NCI-H187 treated with DMSO at 0.1 percent for 48 hours (cell line): ENCODE measurements at regions not wholly inside any gene's neighbourhood (a gene's known extent, or its start where the extent isn't known, plus 50 kb on each side); places are given as distances from the start of the nearest gene placed in this dataset.
"Not testable (repeated sequence)": the region's sequence is repeated elsewhere in the genome, so short reads cannot be mapped to it uniquely, and the experiment has no call there.

Source experiments
- DNase-seq: peaks from one replicate; lab custom pipeline; 2025; lab: John Stamatoyannopoulos, UW

DNA sequence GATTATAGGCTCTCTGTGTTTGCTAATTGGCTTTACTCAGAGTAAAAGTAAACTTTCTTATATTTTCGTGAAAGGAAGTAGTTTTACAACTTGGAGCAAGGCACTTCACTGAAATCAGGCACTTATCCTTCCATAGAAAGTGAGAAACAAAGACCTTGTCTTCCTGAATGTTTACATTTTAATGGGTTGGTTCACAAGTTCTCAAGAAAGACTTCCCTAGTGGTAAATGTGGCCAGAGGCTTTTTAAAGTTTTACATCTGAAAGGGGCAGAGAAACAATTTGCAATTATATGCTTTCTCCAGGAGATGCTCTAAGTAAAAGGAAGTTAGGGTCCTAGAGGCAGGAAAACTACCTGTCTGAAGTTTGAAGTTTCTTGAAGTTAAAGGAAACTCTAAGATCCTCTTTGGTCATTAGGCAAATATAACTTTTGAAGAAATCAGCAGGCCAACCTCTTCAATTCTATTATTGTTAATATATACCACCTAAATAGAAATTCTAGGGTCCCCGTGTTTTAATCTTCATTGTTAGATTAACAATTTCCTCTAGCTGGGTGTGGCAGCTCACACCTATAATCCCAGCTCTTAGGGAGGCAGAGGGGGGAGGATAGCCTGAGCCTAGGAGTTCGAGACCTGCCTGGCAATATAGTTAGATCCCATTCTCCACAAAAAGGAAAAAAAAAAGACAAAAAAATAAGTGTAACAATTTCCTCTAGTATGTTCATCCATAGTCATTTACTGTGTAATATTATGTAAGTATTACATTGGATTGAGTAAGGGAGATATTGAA, 644.9 kb upstream of the FOXG1 start:
- DNase-seq: no peak

DNA sequence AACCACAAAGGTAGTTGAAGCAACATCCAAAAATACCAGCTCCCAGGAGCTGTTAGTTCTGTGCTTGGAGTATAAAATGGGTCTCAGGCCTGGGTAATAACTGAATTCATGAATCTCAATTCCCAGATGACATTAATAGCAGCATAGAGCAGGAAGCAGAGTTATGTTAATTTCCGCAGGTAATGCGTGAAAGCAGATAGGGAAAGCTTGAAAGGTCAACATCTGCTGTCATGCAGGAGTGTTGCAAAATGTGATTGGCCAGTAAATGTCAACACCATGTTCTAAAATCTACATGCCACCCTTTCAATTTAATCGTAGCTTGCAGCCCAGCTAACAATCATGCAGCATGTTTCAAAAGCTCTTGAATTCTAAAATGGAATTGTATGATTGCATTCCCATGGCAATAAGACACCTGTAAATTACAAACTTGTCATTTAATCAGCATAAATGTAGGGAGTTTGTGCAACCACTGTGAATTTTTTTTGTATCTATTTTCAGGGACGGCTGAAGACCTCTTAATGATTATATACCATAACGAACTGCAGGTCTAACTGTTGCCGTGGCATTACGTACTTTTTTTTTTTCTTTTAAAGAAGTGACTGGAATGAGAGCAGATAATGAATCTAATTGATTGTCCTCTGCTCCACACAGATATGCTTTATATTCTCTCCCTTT, 635.8 kb upstream of the FOXG1 start:
- peak; percentile 60 for DNase-seq

DNA sequence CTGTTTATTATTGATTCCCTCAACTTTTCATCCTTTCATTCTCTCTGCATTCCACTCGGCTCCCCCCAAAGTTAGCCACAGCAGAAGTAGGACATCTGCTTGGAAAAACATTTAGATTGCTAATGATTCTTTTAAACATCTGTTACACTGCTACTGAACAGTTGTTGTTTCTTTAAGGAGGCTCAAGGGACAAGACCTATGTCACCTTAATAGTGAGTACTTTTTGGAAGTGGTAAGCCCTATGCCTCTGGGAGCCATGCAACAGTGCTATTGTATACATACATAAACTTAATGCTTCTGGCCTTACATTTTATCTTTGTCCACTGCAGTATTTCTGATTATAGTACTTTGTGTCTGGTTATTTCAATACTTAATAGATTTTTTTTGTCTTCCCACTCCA, 628.2 kb upstream of the FOXG1 start:
- DNase-seq: no peak

DNA sequence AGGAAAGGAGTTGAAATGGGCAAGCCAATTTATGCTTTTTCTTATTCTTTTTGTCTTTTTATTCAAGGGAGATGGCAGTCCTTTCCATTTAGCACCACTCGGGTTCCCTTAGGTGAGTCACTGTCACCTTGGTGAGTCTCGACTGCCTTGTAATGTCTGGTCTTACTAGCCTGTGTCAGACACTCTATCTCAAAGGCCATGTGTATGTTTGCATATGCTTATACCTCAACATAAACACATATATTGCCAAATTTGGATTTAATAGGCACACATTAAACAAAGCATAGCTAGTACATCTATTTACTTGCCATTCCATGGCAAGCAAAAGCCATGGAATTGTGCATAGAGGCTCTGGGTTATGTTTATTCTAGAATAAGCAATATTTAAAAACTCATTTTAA, 624.9 kb upstream of the FOXG1 start:
- no peak for DNase-seq

DNA sequence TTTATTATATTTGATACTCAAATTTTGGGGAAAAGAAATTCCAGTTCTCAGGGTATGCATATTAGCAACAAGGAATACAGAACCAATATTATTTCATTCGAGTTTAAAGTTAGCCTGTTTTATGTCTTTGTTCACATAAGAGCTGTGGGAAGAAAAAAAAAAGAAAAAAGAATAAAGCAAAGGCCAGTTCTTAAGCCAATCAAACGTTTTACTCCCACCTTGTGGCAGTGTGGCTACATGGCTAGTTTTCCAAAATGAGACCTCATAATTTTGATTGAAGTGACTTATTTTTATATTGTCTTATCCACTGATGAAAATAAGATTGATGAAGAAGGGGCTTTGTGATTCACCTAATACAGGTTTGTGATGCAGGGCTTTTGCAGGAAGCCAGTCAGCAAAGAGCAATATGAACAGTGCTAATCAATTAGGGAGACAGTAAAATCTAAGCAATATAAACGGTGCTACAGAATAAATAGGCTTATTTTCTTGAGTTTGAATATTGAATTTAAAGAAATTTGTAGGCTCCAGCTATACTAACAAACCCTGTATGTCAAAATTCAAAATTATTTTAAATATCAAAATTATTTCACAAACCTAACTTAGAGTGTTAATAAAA, 624.1 kb upstream of the FOXG1 start:
- DNase-seq: peak; percentile 15

DNA sequence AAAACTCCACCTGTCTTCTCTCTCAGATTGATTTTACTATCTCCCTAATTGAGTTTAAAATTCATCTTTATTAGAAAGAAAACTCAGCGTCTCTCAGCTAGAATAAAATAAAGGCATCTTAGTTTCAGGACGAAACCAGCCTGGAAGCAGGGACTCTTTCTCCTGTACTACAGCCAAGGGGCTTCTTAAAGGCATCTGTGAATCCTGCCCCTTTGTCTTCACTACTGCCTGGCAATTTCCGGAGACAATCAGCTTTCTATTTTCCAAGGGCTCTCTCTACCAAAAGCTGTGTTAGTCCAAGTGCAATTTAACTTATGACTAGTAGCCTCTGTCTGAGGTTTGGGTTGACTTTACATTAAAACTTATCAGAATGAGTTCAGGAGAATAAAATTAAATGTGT, 623.3 kb upstream of the FOXG1 start:
- no peak for DNase-seq

DNA sequence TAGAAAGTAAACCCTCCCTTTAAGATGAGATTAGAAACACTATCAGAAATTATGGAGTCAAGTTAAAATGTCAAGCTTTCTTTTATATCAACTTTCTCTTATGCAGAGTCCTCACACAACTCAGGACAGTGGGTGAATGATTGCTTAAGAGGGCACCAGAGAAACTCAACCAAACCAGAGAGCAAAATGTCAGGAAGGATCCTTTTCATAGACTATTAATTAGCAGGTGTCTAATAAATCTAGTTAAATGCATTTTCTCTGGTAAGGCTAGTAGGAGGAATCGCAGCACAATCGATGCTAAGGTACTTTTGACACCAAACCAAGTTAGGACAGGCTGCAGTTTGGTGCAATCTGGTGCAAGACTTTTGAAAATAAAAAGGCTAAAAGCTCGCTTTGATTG, 614.7 kb upstream of the FOXG1 start:
- no peak for DNase-seq

DNA sequence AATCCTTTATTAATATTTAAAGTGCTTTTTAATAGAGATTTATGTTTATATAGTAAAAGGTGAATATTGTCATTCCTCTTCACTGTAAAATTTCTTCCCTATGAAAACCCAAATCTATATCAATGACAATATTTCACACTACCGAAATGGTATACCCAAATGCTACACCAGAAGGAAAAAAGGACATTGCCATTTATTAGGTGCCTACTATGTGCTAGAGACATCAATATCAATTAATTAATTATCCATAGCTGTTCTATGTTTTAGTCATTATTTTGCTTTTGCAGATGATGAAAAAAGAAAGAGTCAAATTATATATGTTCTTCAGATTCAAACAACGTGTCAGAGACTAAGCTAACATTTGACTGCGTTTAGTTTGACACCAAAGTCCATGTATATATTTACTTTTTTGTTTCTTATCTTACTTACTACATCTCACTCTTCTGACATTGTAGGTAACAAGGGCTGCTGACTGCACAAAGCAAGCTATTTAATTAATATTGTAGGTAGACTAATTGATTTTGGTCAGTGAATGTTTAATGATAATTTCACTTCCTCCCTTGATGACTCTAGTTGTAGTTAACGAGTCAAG, 614.0 kb upstream of the FOXG1 start:
- no peak for DNase-seq

DNA sequence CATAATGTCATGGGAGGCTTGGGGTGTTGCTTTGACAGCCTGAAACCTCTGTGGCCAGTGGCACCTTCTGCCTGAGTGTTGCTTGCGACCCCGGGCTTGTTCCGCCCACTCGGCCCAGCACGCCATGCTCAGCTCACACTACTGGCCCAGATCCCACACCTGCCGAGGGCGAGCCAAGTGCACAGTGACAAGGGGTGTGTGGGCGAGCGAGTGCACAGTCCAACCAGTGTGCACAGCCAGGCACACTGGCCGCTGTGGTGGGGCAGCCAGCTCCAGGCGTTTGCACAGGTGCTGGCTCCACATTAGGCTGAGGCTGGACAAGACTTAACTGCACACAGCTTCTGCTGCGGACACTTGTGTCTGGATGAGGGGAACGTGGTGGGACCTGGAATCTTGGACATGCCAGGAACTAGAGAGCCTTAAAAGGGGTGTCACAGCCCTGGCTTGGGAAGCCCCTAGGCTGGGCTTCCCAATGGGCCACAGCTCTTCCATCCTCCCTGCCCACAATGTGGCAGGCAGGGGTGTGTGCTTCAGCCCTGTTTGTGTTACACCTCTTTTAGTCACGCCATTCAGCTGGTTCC, 609.2 kb upstream of the FOXG1 start:
- no peak for DNase-seq

DNA sequence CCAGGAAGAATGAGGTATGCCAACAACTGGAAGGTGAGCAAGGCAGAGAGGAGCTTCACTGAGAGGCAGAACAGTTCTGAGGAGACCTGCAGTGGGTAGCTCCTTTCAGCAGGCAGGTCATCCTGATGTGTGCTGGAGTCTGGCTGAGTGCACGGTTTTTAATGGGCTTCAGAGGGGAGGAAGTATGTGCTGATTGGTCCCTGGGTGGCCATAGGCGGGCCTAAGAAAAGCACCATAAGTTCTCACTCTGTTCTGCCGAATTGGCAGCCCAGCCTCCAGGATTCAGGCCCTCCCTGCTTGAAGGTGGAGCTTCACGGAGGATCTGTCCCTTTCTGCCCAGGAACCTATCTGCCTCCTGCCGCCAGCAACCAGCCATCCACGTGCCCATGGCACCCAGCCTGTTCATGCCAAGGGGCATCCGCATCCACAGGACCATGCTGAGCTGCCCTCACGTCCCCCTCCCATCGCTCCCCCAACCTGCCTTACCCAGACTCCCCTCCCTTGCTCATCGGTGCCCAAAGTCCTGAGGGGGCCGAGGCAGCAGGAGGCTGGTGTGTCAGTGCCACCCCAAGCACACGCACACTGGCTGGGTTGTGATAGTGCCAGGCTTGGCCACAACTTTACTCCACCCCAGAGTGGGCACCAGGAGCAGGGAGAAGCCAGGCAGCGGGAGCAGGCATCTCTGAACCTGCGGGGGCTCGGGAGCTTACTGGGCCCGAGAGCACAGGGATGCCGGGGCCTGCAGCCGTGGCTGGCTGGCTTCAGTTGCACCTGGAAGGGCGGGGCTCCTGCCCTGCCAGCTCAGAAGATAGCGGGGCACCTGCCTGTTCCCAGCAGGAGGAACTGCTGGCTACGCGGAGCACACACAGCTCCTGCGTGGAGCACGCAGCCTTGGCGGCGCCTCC, 608.4 kb upstream of the FOXG1 start:
- DNase-seq: no peak

DNA sequence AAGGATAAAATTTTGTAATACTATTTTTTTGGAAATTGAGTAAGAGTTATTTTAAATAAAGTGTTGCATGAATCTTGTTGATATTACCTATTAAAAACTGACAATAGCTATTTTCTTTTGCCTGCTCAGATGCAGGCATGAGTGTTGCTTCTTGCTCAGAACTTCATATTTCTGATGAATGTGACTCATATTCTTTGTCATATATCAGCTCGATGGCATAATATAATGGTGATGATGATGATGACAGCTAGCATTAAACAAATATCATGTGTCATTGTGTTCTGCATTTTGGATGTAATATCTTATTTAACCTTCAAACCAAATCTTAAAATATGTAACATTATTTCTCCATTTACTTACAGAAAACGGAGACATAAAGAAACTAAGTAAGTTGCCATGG, 605.5 kb upstream of the FOXG1 start:
- DNase-seq: no peak

DNA sequence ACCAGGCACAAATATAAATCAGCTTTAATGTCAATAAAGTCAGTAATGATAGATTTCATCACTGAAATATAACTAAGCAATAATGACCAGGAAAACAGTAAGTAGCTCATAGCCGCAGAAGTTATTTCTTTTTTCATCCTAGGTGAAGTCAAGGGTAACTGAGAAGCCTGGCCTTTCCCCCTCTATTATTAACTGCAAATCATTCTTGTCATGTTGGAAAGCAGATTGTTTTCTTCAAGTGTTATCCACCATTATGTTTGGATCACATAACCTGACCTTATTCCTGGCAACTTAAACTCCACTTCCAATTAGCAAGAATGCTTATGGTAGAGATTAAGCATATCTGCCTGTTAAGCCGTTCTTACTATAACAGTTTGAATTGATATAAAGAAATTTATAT, 603.4 kb upstream of the FOXG1 start:
- DNase-seq: no peak

DNA sequence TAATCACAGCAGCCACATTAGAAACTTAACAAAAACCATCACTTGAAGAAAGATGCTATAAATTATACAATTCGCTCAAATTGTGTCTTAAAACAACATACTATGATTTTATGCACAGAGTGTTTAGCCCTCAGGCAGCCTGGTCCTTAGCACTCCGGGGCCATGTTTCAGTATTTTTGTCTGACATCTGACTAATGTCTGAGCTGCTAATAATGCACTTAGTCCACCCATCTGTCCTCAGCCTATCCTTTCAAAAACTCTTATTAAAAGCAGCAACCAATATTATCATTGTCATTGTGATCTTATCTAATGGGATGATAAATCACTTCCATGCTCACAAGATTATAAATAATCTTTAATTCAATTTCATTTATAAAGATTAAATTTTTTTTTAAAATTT, 602.7 kb upstream of the FOXG1 start:
- no peak for DNase-seq

DNA sequence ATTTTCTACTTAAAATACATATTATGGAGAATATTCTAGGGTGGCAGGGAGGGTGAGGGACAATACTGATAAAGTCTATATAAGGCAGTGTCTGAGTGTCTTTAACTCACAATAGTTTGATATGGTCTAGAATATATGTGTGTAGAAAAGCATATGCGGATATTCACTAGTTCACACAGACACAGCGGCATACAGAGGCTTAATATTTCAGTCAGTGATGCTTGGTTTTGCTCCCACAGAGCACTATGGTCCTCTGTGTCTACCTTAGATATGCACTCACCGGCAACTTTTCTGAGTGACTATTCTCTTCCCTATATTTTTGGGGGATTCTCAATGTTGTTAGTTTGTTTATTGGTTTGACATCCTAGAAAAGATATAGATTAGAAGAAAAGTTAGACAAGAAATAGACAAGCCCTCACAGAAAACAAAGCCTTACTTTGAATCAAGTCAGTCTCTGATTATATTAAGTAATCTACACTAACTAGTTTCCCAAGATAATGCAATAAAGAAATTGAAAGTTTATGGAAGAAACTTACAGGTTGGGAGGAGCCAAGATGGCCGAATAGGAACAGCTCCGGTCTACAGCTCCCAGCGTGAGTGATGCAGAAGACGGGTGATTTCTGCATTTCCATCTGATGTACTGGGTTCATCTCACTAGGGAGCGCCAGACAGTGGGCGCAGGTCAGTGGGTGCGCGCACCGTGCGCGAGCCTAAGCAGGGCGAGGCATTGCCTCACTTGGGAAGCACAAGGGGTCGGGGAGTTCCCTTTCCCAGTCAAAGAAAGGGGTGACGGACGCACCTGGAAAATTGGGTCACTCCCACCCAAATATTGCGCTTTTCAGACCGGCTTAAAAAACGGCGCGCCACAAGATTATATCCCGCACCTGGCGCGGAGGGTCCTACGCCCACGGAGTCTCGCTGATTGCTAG, 578.4 kb upstream of the FOXG1 start:
- not testable (repeated sequence) for DNase-seq

DNA sequence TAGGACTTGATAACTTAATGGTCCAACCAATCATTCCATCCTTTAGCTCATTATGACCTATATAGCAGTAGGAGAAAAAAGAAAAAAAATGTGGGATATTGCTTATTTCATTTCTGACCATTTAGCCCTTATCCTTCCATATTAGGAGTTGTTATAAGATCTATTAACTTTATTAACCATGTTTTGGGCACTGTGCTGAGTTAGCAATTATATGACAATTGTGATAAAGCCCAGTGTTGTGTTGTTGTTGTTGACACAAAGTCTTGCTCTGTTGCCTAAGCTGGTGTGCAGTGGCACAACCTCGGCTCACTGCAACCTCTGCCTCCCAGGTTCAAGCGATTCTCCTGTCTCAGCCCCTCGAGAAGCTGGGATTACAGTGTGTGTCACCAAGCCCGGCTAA, 569.7 kb upstream of the FOXG1 start:
- DNase-seq: no peak

DNA sequence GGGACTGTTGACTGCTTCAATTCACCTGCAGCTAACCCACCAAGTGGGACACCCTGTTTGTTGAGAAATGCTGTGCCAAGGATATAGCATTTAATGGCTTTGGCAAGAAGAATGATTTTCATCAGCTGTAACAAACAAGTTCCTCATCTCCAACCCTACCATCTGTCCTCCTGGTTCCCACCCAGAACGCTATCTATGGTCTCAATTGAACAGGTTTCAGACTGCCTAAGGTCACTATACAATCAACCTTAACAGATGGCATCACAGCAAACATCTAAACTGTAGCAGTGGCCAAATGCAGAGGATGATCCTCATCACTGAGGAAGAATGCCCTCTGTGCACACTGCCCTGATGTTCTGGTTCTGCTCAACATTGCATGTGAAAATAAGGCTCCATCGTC, 546.2 kb upstream of the FOXG1 start:
- no peak for DNase-seq

DNA sequence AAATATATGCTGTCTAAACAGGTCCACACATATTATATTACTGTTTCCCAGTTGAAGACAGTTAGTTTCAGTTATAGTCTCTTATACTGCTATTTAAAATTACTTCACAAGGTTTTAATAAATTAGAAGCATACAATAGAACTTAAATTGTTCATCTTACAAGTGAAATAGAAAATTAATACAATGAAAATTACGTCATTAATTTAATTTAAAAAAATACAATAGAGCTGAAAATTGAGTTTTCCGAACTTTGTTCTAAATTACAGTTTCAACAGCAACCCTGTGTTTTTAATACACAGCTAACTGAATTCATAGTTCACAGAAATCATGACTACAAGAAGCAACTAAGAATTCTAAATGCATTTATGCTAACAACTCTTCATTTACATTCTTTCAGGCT, 525.7 kb upstream of the FOXG1 start:
- no peak for DNase-seq

DNA sequence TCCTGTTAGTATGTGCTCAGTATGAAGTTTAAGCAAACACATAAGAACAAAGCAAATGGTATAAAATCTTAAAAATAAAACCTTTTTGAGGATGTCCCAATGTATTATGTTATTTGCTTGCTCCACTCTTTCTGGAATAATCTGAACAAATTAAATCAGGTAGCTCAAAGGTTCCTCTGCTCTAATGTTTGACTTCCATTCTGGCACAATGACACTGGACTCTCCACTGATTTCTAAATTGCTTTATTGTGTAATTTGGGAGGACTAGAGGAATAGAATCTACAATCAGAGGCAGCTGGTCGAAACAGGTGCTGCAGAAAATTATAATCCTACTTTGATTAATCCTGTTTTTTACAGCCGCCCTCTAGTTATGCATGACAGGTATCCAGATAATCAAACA, 523.7 kb upstream of the FOXG1 start:
- DNase-seq: no peak

DNA sequence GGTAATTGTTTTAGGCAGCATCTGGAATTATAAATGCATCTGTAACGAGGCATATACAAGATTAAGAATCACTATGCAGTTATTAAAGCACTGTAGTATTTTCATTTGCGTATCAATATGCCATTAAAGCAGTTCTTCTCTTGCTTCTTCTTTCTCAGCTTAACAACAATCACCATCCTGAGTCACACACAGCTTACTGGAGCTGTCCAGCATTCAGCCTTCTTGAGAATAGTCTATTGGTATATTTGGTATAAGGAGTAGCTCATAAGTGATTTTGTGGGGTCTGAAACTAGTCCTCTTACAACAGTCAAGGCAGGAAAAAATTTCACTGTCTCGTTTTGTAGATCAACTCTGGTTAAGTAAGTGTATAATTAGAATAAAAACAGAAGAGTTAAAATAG, 523.0 kb upstream of the FOXG1 start:
- DNase-seq: no peak

DNA sequence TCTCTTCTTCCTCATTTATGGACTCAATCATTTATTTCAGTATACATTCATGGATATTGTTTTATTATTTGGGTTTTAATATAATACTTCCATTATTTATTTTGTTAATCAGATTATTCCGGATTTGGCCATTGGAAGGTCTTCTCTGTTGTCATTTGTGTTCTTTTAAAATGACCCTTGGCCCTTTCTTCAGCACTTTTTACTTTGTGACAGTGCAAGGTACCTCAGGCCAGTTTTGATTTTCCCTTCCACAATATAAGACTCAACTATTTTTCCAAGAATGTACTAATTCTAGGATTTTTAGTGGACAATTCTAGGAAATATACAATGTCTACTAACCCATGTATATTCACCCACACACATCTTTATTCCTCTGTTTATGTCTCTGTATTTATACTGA, 521.4 kb upstream of the FOXG1 start:
- DNase-seq: no peak

DNA sequence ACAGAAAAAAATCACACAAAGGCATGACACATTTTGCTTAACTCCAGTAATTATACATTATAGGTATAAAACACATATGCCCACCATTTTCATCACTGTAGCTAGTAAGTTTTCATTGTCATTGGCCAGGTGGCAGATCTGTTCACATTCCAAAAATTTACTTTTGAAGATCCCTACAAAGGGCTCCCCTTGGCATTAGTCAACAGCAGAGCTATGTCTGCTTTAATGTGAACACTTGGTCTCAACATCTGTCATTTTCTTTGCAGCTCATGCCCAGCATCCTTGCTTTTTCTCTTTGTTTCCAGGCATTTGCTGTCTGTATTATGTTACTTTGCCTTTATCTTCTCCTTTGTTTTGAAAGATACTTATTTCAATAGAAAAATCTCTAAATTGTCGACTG, 519.1 kb upstream of the FOXG1 start:
- DNase-seq: no peak
